DMS53 (cell line): ENCODE measurements at regions not wholly inside any gene's neighbourhood (a gene's known extent, or its start where the extent isn't known, plus 50 kb on each side); places are given as distances from the start of the nearest gene placed in this dataset.
"Not testable (repeated sequence)": the region's sequence is repeated elsewhere in the genome, so short reads cannot be mapped to it uniquely, and the experiment has no call there.

Source experiments
- DNase-seq: peaks from one replicate; lab custom pipeline; 2025; lab: John Stamatoyannopoulos, UW

DNA sequence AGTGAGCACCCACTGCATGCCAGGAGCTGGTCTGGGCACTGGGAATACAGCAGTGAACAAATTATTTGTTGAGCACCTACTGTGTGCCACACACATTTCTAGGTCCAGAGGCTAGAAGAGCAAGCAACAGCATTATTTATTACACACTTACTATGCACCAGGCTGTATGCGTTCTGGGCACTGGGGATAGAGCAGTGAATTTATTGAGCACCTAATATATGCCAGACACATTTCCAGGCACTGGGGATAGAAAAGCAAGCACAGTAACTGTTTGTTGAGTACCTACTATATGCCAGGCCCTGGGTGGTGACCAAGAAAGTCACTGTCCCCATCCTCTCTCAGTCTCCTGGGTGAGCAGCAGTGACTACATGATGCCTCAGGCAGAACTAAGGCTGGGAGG is 107.5 kb upstream of the NCOR2 start:
- DNase-seq = no peak

DNA sequence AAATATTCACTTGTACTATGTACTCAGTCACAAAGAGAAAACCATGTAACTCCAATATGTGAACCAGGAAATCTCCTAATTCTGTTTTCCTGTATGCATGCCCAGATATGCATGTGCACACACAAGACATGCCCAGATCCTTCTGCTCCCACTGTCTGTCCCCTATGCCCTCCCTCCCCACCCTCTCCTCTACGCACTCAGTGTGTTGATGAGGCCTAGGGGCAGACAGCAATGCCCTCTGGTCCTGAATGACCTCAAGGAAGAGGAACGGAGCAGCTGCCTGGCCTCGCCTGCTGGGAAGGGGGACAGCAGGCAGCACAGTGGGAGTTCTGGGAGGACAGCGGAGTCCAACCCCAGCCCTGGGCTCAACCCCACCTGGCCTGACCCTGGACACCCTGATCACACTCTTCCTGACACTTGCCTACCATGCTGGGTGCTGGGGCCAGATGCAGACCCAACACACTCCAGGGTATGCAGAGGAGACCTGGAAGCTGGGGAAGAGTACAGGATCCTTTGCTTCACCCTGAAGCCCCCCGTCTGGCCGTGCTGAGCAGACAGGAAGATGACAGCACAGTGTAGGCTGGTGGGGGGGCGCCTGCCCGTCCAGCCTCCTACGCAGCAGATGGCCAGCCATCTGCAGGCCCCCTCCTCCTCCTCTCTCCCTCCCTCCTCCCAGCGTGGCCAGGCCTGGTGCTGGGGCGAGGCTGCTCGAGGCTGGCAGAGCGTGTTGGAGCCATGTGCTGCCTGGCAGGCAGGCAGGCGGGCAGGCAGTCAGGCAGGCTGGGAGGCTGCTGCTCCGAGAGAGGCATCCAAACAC is 106.6 kb upstream of the NCOR2 start:
- no peak for DNase-seq

GRCh38 chr12:124669271-124669721 is 101.9 kb upstream of the NCOR2 start:
- not testable (repeated sequence) for DNase-seq

DNA sequence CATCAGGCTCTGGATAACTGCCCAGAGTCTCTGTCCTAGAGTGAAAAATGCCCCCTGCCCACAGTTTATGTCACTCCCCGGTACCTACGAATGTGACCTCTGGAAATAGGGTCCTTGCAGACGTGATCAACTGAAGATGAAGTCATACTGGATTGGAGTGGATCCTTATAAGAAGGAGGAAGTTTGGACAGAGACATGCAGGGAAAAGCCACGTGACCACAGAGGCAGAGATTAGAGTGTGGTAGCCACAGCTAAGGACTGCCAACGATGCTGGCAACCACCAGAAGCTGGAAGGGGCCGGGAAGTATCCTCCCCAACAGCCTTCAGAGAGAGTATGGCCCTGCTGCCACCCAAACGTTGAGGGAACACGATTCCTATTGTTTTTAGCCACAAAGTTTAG is 101.2 kb upstream of the NCOR2 start:
- DNase-seq = no peak

GRCh38 chr12:124667506-124668326 is 100.3 kb upstream of the NCOR2 start:
- DNase-seq = peak; percentile 88

GRCh38 chr12:124666722-124667259 is 99.4 kb upstream of the NCOR2 start:
- DNase-seq = no peak

DNA sequence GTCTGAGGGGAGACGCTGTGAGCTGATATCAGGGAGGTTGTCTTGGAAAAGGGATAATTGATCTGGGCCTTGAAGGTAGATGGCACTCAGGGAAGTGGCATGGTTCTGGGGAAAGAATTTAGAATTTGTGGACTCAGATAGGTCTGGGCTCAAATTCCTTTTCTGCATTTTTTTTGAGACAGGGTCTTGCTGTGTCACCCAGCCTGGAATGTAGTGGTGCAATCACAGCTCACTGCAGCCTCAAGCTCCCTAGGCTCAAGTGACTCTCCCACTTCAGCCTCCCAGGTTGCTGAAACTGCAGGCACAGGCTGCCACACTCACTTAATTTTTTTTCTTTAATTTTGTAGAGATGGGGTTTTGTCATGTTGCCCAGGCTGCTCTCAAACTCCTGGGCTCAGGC is 98.1 kb upstream of the NCOR2 start:
- no peak for DNase-seq

DNA sequence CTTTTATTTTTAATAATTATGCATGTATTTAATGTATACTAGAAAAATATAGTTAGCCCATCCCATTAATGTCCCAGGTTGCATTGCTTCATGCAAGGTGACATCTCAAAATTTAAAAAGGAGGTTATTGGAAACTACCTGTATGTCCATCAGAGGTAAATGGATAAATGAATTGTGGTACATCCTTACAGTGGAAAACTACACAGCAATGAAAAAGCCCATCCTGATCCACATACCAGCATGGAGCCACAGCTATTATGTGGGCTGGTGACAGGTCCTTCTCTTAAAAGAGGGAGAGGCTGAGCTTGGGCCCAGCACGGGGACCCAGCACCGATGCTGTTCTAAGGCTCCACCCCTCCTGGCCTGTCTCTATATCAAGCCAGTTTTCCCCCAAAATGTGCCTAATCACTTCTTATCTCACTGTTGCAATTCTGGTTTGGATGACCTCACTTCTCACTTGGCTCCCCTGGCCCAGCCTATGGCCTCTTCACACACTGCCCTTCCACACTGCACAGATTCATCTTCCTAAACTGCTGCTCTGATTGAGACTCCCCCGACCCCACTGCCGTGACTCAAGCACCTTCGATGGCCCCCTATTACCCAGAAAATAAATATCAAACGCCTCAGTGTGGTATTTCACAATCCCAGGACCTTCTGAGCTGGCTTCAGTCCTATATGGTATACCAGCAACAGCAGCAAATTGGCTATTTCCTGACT is 97.1 kb upstream of the NCOR2 start:
- no peak for DNase-seq

DNA sequence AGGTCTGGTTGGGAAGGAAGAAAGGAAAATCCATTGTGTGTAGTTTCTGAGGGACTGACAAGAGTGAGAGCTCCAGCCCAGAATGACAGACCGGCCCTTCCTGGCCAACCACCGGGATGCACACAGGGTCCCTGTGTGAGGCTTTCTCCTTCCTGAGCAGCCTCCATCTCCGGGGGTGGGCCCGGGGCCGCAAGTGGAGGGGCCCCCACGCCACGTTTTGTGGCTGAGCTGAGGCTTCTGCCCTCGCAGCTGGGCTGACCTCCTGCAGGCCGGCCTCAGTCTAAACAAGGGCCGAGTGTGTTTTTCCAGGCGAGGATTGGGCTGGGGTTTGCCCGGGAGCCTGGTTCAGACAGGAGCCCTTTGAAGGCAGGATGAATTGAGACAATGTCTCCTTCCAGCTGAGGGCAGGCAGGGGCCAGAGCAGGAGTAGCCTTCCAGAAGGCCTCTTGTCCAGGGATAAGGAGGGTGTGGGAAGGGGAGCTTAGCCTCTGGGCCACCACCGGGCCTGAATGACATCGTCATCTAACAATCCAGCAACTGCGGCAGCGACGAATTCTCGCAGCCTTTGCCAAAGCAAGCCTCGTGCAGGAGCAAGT is 96.5 kb upstream of the NCOR2 start:
- DNase-seq = no peak

GRCh38 chr12:124663206-124663605 is 95.8 kb upstream of the NCOR2 start:
- DNase-seq = no peak

DNA sequence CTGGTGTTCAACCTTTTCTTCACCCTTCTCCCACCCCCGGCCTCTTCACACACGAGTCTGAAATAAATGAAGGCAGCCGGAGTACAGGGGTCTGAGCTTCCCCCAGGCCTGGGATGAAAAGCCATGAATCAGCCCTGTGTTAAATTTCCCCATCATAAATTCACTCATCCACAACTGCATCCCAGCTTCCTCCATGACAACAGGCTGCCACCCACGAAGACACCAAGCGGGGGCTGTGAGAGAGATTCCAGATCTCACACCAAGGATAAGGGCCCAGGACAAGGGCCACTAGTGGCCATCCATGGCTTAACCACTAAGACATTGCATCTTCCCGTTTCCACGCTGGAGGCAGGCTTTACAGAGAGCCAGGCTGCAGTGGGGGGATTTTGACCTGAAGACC is 93.9 kb upstream of the NCOR2 start:
- no peak for DNase-seq

- DNase-seq = no peak
These were observed 93.4 kb upstream of the NCOR2 start for GRCh38 chr12:124660851-124661250.

- no peak for DNase-seq
These were observed 91.5 kb upstream of the NCOR2 start for GRCh38 chr12:124658806-124659402.

DNA sequence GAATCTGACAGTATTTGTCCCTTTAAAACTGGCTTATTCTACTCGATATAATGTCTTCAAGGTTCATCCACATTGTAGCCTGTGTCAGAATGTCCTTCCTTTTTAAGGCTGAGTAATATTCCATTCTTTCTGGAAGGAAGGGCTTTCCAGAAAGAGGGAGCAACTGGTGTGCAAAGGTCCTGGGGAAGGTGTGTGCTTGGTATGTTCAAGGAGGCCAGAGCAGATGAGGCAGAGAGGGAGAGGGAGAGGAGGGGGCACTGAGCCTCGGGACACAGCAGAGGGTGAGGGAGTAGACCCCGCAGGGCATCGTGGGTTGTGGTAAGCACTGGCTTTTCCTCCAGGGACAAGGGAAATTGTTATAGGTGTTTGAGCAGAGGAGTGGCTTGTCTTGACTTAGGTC is 90.9 kb upstream of the NCOR2 start:
- DNase-seq = no peak

DNA sequence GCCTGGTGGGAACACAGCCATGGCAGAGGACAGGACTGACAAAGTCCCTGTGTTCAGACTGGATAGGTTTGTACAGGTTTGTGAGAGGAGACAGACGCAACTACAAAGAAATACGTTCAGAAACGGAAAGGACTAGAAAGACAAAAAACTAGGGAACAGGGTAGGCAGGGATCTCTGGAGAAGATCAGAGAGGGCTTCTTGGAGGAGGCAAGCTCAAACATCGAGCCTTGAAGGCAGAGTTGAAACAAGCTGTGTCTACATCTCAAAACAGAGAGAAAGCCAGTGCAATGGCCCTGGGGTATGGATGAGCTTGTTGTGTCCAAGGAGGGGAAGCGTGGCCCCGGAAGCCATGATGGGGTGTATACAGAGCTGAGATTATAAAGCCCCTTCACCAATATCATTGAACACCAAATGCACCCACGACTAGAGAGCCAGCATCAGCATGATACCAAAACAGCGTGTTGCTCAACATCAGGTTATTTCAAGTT is 89.6 kb upstream of the NCOR2 start:
- DNase-seq = no peak

- peak; percentile 76 for DNase-seq
These were observed 88.5 kb upstream of the NCOR2 start for GRCh38 chr12:124655698-124656516.

GRCh38 chr12:124655048-124655697 is 87.8 kb upstream of the NCOR2 start:
- peak; percentile 81 for DNase-seq

GRCh38 chr12:124654666-124655047 is 87.2 kb upstream of the NCOR2 start:
- no peak for DNase-seq

- no peak for DNase-seq
These were observed 85.9 kb upstream of the NCOR2 start for GRCh38 chr12:124653169-124653931.
